Suprapubic skin (tissue), 4 donors: ENCODE measurements at regions not wholly inside any gene's neighbourhood (a gene's known extent, or its start where the extent isn't known, plus 50 kb on each side); places are given as distances from the start of the nearest gene placed in this dataset.

ENCODE experiments used
- CTCF ChIP-seq, 2 donors: fragments of 200-600 bp in 1 of 2; fragments of 450-650 bp in 1 of 2; sonication (generic) in 1 of 2; IDR thresholded peaks; one replicate each; pipeline ENCODE4 v1.5.1; 2016 to 2019; ENCODE audit warnings: antibody characterized with exemption in 2 of 2, mild to moderate bottlenecking in 1 of 2, moderate library complexity in 1 of 2
- EP300 ChIP-seq: sonication (generic); formaldehyde crosslinking; IDR thresholded peaks from one replicate; pipeline ENCODE4 v1.6.1; 2017; ENCODE audit warnings: antibody characterized with exemption
- POLR2AphosphoS5 ChIP-seq, 3 donors: sonication (generic); formaldehyde crosslinking; IDR thresholded peaks; one replicate each; pipeline ENCODE4 v1.6.1; 2017; ENCODE audit warnings: antibody characterized with exemption in 3 of 3

DNA sequence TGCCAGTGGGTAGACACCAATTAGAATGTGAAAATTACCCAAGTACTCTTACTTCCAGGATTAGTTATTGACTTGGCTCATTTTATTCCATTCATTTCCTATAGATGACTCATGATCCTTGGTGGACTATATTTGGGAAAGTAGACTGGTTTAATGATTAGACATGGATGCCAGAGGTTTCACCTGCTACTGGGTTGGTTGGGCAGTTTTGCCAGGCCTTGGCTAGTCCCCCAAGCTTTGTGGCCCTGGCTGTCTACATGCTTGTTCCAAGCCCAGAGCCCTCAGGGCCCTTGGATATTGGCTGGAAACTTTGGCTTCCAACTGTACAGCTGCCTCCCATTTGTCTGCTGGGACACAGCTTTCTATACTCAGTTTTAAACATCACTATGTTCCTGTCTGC is 104.1 kb downstream of the ZFP64 start:
- no peak for TF ChIP-seq CTCF (IDR thresholded peaks at IDR 0.05)
- no peak for TF ChIP-seq POLR2AphosphoS5 (IDR thresholded peaks at IDR 0.05)
- no peak for TF ChIP-seq EP300
